Neuron (in vitro differentiated cells): ENCODE measurements at regions not wholly inside any gene's neighbourhood (a gene's known extent, or its start where the extent isn't known, plus 50 kb on each side); places are given as distances from the start of the nearest gene placed in this dataset.

Experiments
- H2AFZ ChIP-seq: one replicate; pipeline ENCODE4 v1.6.1; 2013; ENCODE audit warnings: low read depth, mild to moderate bottlenecking, inconsistent platforms, low read length, moderate library complexity
- H3K27me3 ChIP-seq: one replicate; pipeline ENCODE4 v1.6.1; 2013; ENCODE audit warnings: low read length; ENCODE audit not compliant: insufficient read depth
- H3K36me3 ChIP-seq: one replicate; pipeline ENCODE4 v1.6.1; 2013; ENCODE audit warnings: low read length; ENCODE audit not compliant: insufficient read depth
- H3K4me1 ChIP-seq: one replicate; pipeline ENCODE4 v1.6.1; 2013; ENCODE audit warnings: low read length; ENCODE audit not compliant: insufficient read depth
- H3K4me3 ChIP-seq: 2 replicates; pipeline ENCODE4 v1.5.1; 2013; ENCODE audit warnings: mild to moderate bottlenecking, low read length, moderate library complexity
- H3K9me3 ChIP-seq: one replicate; pipeline ENCODE4 v1.6.1; 2013; ENCODE audit warnings: low read length

- Histone ChIP-seq H3K4me1 (no peaks in the 10 kb centered on the region), H3K9me3 (no peaks in the 10 kb centered on the region), H3K27me3 (no peaks in the 10 kb centered on the region), H2AFZ (no peak overlapping the region), H3K4me3 (no peak overlapping the region), H3K36me3 (no peaks in the 10 kb centered on the region)
These were observed 1407.0 kb upstream of the CELF4 start for GRCh38 chr18:38972571-38972970.

- Histone ChIP-seq H3K9me3 (no peaks in the 10 kb centered on the region), H3K4me1 (no peaks in the 10 kb centered on the region), H3K36me3 (no peaks in the 10 kb centered on the region), H2AFZ (no peak overlapping the region), H3K27me3 (no peaks in the 10 kb centered on the region), H3K4me3 (no peak overlapping the region)
These were observed 1406.3 kb upstream of the CELF4 start for GRCh38 chr18:38971881-38972280.

DNA sequence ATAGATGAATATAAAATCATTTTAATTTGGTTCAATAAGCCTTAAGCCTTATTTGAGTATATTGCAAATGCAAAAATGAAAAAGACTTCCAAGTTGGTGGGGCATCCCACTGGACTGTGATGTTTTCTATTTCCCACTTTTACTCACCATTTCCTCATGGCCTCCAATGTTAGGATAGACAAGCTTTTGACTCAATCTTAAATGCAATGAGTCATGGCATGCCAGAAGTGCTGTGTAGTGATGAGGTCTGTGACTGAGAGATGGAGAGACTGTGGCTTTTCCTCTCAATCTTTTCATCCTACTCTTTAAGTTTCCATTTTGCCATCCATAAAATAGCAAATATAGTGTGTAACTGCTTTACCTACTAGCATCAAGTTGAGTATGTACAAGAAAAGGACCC lies 1401.2 kb upstream of the CELF4 start:
- H3K27me3 ChIP-seq, result no peaks in the 10 kb centered on the region
- H3K36me3 ChIP-seq, result no peaks in the 10 kb centered on the region
- peaks cover 7% of the 10 kb centered on the region for H3K4me1 ChIP-seq
- no peaks in the 10 kb centered on the region for H3K9me3 ChIP-seq
- no peak overlapping the region for H2AFZ ChIP-seq
- H3K4me3 ChIP-seq, result no peak overlapping the region

DNA sequence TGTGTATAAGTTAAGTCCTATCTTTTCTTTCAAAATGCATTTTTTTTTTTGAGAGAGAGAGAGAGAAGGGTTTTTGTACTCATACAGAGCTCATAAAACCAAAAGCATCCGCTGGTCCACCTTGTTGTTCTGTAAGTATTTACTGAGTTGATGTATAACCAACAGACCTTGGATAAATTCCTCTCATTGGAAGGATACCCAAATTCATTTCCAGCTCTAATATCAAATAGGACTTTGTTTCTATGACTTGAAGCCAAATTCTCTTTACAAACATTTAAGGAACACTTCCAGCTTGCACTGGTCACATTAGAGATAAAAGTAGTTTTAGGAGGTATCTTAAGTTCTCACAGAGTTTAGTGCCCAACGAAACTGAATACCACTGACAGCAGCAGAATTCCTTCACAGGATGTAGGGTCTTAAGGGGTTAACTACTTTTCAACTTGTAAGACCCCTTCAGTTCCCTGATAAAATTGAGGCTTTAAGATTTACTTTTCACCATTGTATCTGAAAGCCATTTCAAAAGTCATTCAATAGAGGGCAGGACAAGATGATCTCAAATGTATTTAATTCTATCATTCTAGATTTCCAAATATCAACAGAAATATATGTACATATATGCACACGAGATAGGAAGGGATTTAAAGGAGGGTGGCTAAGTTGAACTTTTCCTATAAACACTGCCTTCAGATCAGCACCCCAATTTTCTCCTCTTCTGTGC lies 1398.5 kb upstream of the CELF4 start:
- Histone ChIP-seq H3K9me3 (no peaks in the 10 kb centered on the region), H3K27me3 (no peaks in the 10 kb centered on the region), H3K4me3 (no peak overlapping the region), H2AFZ (no peak overlapping the region), H3K4me1 (peaks cover 11% of the 10 kb centered on the region), H3K36me3 (no peaks in the 10 kb centered on the region)

DNA sequence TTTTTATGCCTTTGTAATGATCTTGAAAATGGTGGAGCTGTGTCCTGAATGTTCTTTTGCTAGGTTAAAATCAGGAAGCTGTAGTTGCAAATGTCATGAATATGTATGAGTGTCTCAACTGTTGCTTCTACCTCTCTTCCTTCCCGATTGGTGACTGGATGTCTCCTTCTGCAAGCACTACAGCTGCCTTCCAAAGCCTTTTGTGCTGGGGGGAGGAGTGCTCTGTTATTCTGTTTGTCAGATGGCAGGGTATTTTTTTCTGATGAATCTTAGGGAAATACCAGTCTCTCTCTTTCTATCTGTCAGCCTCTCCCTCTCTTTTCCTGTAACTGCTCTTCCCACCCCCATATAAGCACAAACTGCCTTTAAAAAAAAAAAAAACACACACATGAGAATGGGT lies 1396.3 kb upstream of the CELF4 start:
- H3K9me3 ChIP-seq, result no peaks in the 10 kb centered on the region
- no peaks in the 10 kb centered on the region for H3K36me3 ChIP-seq
- H3K4me1 ChIP-seq, result peaks cover 11% of the 10 kb centered on the region
- H2AFZ ChIP-seq, result no peak overlapping the region
- no peak overlapping the region for H3K4me3 ChIP-seq
- no peaks in the 10 kb centered on the region for H3K27me3 ChIP-seq

DNA sequence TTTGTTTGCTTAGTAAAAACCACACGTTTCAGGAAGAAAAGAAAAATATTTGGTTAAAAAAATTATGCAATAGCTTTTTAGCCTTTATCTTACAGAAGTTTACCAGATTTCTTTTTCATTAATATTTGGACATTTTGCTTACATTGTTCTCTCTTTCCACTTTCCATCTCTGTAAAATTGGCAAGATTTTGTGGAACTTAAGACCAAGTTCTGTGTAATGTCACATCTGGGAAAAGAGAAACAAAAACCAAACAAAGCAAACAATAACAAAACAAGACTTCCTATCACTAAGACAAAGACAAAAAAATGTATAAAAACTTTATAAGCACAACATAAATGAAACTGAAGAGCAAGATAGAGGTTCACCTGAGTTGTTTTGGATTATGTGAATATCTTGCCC lies 1392.1 kb upstream of the CELF4 start:
- H3K9me3 ChIP-seq, result no peaks in the 10 kb centered on the region
- no peak overlapping the region for H3K4me3 ChIP-seq
- no peaks in the 10 kb centered on the region for H3K27me3 ChIP-seq
- H3K36me3 ChIP-seq, result no peaks in the 10 kb centered on the region
- peaks cover 11% of the 10 kb centered on the region for H3K4me1 ChIP-seq
- no peak overlapping the region for H2AFZ ChIP-seq

- Histone ChIP-seq H3K36me3 (no peaks in the 10 kb centered on the region), H3K4me3 (no peak overlapping the region), H2AFZ (no peak overlapping the region), H3K9me3 (no peaks in the 10 kb centered on the region), H3K27me3 (no peaks in the 10 kb centered on the region), H3K4me1 (no peaks in the 10 kb centered on the region)
These were observed 1390.5 kb upstream of the CELF4 start for GRCh38 chr18:38956068-38956467.

DNA sequence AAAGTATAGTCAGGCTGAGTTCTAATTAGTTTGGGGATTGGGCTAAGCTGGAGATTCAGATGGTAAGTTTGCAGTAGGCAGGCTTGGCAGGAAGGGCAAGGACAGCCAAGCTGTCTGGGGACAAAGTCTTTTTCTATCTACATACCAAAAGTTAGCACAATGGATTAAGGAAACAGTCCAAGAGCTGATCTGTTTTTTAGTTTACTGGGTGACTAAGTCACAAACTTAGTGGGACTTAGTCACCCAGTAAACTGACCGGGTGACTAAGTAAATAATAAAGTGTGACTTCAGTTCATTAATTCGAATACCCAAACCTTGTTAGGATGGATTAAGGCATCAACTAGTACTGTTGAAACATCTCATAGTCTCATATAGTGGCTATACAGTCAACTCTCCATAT lies 1386.0 kb upstream of the CELF4 start:
- Histone ChIP-seq H3K9me3 (no peaks in the 10 kb centered on the region), H3K36me3 (no peaks in the 10 kb centered on the region), H3K4me3 (no peak overlapping the region), H3K4me1 (no peaks in the 10 kb centered on the region), H3K27me3 (no peaks in the 10 kb centered on the region), H2AFZ (no peak overlapping the region)

DNA sequence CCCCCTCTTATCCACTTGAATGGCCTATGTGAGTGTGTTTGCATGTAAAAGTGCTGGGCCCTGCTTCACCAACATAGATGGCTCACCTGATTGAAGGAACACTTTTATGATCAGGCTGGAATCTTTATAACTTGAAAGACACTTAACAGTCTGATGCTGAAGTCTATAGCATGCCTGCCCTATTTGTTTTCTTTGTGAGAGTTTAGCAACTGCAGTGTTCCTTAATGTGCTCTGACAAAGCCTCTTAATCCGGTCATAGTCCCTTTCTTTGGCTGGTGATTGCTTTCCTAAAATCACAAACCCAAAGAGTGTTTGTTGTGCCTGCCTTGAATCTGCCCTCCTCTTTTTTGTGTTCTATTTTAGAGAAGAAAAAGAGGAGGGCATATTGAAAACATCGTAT lies 1382.8 kb upstream of the CELF4 start:
- Histone ChIP-seq H3K4me3 (no peak overlapping the region), H3K36me3 (no peaks in the 10 kb centered on the region), H2AFZ (no peak overlapping the region), H3K4me1 (no peaks in the 10 kb centered on the region), H3K9me3 (peaks cover 6% of the 10 kb centered on the region), H3K27me3 (no peaks in the 10 kb centered on the region)

DNA sequence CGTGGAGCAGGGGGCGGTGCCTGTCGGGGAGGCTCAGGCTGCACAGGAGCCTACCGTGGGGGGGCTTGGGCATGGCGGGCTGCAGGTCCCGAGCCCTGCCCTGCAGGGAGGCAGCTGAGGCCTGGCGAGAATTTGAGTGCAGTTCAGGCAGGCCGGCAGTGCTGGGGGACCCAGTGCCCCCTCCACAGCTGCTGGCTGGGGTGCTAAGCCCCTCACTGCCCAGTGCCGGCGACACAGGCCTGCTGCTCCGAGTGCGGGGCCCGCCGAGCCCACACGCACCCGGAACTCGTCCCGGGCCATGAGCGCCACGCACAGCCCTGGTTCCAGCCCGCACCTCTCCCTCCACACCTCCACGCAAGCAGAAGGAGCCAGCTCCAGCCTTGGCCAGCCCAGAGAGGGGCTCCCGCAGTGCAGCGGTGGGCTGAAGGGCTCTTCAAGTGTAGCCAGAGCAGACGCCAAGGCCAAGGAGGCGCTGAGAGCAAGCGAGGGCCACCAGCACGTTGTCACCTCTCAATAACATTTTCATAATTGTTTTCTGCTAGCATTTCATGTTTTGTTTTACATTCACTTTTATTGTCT lies 1378.9 kb upstream of the CELF4 start:
- no peaks in the 10 kb centered on the region for H3K27me3 ChIP-seq
- peaks cover 10% of the 10 kb centered on the region for H3K9me3 ChIP-seq
- peaks cover 18% of the 10 kb centered on the region for H3K4me1 ChIP-seq
- H2AFZ ChIP-seq, result no peak overlapping the region
- no peaks in the 10 kb centered on the region for H3K36me3 ChIP-seq
- no peak overlapping the region for H3K4me3 ChIP-seq

DNA sequence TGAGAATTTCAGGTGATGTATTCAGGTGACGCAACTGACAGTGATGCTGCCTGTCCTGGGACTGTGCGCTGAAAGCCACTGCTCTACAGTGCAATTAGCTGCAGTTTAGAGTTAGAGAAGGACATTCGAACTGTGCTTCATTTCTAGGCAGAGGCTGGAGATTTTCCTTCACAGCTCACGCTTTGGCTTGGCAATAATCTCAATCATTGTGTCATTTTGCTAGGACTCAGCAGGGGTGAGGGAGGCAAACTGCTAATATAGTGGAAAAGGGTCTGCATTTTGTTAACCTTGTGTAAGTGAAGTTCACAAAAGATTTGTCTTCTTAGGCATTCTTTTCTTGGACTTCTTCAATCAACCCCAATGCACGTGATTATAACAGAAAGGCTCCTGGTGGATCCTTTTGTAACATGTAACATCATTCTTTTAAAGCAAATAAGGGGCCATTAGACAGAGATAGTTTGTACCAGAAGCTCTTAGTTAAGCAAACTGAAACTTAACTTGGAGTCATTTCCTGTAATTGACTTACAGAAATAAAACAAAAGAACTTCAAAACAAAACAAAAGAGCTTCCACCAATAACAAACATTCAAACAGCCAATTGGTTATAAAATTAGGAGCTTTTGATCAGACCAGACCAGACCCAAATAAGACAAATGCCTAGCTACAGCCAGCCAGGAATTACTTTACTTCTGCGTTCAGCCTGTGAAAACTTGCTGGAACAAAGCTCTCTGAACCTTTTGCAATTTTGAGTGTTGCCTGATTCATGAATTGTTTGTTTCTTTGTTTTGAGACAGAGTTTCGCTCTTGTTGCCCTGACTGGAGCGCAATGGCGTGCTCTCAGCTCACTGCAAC lies 1376.3 kb upstream of the CELF4 start:
- H2AFZ ChIP-seq, result peak overlapping the region; percentile 71
- H3K36me3 ChIP-seq, result no peaks in the 10 kb centered on the region
- no peaks in the 10 kb centered on the region for H3K27me3 ChIP-seq
- peaks cover 10% of the 10 kb centered on the region for H3K9me3 ChIP-seq
- H3K4me1 ChIP-seq, result peaks cover 18% of the 10 kb centered on the region
- no peak overlapping the region for H3K4me3 ChIP-seq

DNA sequence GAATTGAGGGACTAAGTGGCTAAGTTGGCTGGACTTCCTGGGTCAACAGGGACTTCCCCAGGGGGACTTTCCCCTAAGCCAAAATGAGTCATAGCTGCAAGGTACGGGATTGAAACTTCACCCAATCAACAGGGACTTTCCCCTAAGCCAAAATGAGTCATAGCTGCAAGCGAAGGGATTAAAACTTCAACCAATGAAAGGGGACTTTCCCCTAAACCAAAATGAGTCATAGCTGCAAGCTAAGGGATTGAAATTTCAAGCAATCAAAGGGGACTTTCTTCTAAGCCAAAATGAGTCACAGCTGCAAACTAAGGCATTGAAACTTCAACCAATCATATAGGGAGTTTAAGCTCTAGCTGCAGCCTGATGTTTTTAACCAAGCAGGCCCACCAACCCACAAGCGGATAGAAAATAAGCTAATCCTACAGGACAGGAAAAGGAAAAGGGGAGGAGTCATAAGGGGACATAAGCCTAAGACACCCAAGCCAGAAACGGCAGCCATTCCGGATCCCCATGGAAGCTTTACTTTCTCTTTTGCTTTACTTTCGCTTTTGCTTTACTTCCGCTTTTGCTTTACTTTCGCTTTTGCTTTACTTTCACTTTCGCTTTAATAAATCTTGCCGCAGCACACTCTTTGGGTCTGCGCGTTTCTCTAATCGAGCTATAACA lies 1375.4 kb upstream of the CELF4 start:
- peaks cover 18% of the 10 kb centered on the region for H3K4me1 ChIP-seq
- H3K4me3 ChIP-seq, result no peak overlapping the region
- H3K9me3 ChIP-seq, result peaks cover 10% of the 10 kb centered on the region
- peak overlapping the region; percentile 71 for H2AFZ ChIP-seq
- H3K27me3 ChIP-seq, result no peaks in the 10 kb centered on the region
- no peaks in the 10 kb centered on the region for H3K36me3 ChIP-seq

DNA sequence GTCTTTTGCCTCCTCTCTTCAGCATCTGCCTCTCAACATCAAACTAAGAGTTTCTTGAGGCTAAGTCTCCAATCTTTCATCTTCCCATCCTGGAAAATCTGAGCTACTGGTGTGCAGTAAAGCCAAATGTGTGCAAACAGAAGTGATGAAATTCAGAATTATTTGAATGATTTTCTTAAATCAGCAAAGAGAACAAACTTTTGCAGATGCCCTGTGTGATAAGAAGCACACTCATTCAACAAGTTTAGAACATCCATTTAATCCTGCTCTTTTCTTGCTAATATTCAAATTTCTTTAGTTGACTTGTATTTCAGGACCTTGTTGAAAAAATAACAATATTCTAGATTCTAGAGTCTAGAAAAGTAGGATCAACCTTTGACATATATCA lies 1374.9 kb upstream of the CELF4 start:
- Histone ChIP-seq H3K27me3 (no peaks in the 10 kb centered on the region), H3K9me3 (peaks cover 10% of the 10 kb centered on the region), H3K4me3 (no peak overlapping the region), H2AFZ (no peak overlapping the region), H3K36me3 (no peaks in the 10 kb centered on the region), H3K4me1 (peaks cover 18% of the 10 kb centered on the region)
